Thyroid gland (tissue), 4 donors: ENCODE measurements at regions not wholly inside any gene's neighbourhood (a gene's known extent, or its start where the extent isn't known, plus 50 kb on each side); places are given as distances from the start of the nearest gene placed in this dataset.

Experiments used
- DNase-seq, 2 donors: peaks; one replicate each; pipeline ENCODE4 v3.0.0-alpha.2; 2019
- H3K27ac ChIP-seq, 3 donors: fragments of 200-600 bp; sonication (generic); 1 replicate in 2 of 3; 2 replicates in 1 of 3; pipeline ENCODE4 v1.5.1; 2016 to 2019; ENCODE audit warnings: mild to moderate bottlenecking in 1 of 3, moderate library complexity in 1 of 3
- H3K27me3 ChIP-seq: fragments of 200-600 bp; sonication (generic); one replicate; pipeline ENCODE4 v1.5.1; 2019
- H3K36me3 ChIP-seq, 2 donors: fragments of 200-600 bp; sonication (generic); one replicate each; pipeline ENCODE4 v1.5.1; 2016 to 2019
- H3K4me1 ChIP-seq, 2 donors: fragments of 200-600 bp; sonication (generic); one replicate each; pipeline ENCODE4 v1.5.1; 2017 to 2019
- H3K4me3 ChIP-seq, 3 donors: fragments of 200-600 bp; sonication (generic); replicated peaks in 1 of 3; 1 replicate in 2 of 3; 2 replicates in 1 of 3; pipeline ENCODE4 v1.5.1; 2016; ENCODE audit warnings: mild to moderate bottlenecking in 1 of 3
- H3K9me3 ChIP-seq: fragments of 200-600 bp; sonication (generic); one replicate; pipeline ENCODE4 v1.5.1; 2017
- POLR2A ChIP-seq, 2 donors: fragments of 450-650 bp; IDR thresholded peaks; one replicate each; pipeline ENCODE4 v1.6.1; 2017; ENCODE audit warnings: antibody characterized with exemption in 2 of 2, mild to moderate bottlenecking in 2 of 2, moderate library complexity in 1 of 2
- WGBS, 2 donors: methylation state at CpG; one replicate each; pipeline ENCODE4 v1.1.5; 2017; 5-methylcytosine and 5-hydroxymethylcytosine counted together
- intact Hi-C: fragments of 100-400 bp; cut with DNase I; formaldehyde crosslinking; loops from one replicate; pipeline ENCODE4 v1.15.1; 2023
- TF ChIP-seq, protein P1 (sequence below), 6 experiments: fragments of 200-600 bp in 3 of 6; fragments of 450-650 bp in 3 of 6; sonication (generic) in 3 of 6; IDR thresholded peaks; one replicate each; pipeline ENCODE4 v1.5.1; 2016 to 2019; ENCODE audit warnings: antibody characterized with exemption in 6 of 6, mild to moderate bottlenecking in 2 of 6, inconsistent platforms in 1 of 6, moderate library complexity in 1 of 6

GRCh38 chr3:78495301-78495700 lies 1272.5 kb downstream of the ROBO1 start:
- TF ChIP-seq, protein P1, sequence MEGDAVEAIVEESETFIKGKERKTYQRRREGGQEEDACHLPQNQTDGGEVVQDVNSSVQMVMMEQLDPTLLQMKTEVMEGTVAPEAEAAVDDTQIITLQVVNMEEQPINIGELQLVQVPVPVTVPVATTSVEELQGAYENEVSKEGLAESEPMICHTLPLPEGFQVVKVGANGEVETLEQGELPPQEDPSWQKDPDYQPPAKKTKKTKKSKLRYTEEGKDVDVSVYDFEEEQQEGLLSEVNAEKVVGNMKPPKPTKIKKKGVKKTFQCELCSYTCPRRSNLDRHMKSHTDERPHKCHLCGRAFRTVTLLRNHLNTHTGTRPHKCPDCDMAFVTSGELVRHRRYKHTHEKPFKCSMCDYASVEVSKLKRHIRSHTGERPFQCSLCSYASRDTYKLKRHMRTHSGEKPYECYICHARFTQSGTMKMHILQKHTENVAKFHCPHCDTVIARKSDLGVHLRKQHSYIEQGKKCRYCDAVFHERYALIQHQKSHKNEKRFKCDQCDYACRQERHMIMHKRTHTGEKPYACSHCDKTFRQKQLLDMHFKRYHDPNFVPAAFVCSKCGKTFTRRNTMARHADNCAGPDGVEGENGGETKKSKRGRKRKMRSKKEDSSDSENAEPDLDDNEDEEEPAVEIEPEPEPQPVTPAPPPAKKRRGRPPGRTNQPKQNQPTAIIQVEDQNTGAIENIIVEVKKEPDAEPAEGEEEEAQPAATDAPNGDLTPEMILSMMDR (IDR thresholded peaks at IDR 0.05), result no peak
- no peak for TF ChIP-seq POLR2A (IDR thresholded peaks at IDR 0.05)
- 0 to 79% methylated on average over 1 of the region's 1 CpG for WGBS, 2 donors
- Histone ChIP-seq H3K27ac (no peak overlapping the region), H3K9me3 (no peaks in the 10 kb centered on the region), H3K4me1 (peaks cover 4 to 11% of the 10 kb centered on the region in 2 donors), H3K36me3 (no peaks in the 10 kb centered on the region), H3K4me3 (no peak overlapping the region), H3K27me3 (no peaks in the 10 kb centered on the region)
- no peak for DNase-seq
- intact Hi-C loops, result no loop called here

- intact Hi-C loops, result no loop called here
- TF ChIP-seq, protein P1 (IDR thresholded peaks at IDR 0.05), result no peak
- TF ChIP-seq POLR2A (IDR thresholded peaks at IDR 0.05), result no peak
- Histone ChIP-seq H3K27me3 (no peaks in the 10 kb centered on the region), H3K36me3 (no peaks in the 10 kb centered on the region), H3K9me3 (no peaks in the 10 kb centered on the region), H3K4me1 (peaks cover 4 to 11% of the 10 kb centered on the region in 2 donors), H3K4me3 (no peak overlapping the region), H3K27ac (no peak overlapping the region)
- no peak for DNase-seq
- 62 to 71% methylated on average over 5 of the region's 5 CpGs for WGBS, 2 donors
Observed at GRCh38 chr3:78496501-78496900, 1271.3 kb downstream of the ROBO1 start.

DNA sequence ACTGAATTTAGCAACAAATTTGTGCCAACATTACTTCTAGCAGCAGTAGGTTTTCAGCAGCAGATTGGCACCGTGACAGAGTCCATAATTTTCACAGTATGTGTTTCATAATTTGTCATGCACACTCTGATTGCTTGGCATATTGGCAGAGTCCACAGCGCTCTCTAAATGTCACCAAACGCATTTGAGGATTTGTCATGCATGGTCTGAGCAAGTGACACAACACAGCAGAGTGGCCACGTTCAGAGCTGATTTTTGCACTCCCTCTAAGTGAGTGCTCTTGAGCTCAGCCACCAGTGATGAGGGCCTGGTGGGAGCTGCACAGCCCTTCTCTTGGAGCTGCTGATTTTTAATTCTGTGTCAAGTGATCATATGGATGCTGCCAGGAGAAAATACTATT lies 1270.8 kb downstream of the ROBO1 start:
- peaks cover 4 to 11% of the 10 kb centered on the region in 2 donors for H3K4me1 ChIP-seq
- intact Hi-C loops, result no loop called here
- no peaks in the 10 kb centered on the region for H3K36me3 ChIP-seq
- H3K27ac ChIP-seq, result no peak overlapping the region
- TF ChIP-seq, protein P1 (IDR thresholded peaks at IDR 0.05), result no peak
- TF ChIP-seq POLR2A (IDR thresholded peaks at IDR 0.05), result no peak
- no peak overlapping the region for H3K4me3 ChIP-seq
- WGBS, 2 donors, result 27% methylated on average over 4 of the region's 4 CpGs
- DNase-seq, result peak; percentile 62 to 69
- H3K27me3 ChIP-seq, result no peaks in the 10 kb centered on the region
- H3K9me3 ChIP-seq, result no peaks in the 10 kb centered on the region

- no peak for DNase-seq
- intact Hi-C loops, result no loop called here
- WGBS, 2 donors, result 76 to 78% methylated on average over 2 of the region's 2 CpGs
- Histone ChIP-seq H3K27me3 (no peaks in the 10 kb centered on the region), H3K27ac (no peak overlapping the region), H3K36me3 (no peaks in the 10 kb centered on the region), H3K4me3 (no peak overlapping the region), H3K4me1 (peaks cover 4 to 11% of the 10 kb centered on the region in 2 donors), H3K9me3 (no peaks in the 10 kb centered on the region)
- TF ChIP-seq, protein P1 (IDR thresholded peaks at IDR 0.05), result no peak
- no peak for TF ChIP-seq POLR2A (IDR thresholded peaks at IDR 0.05)
Observed at GRCh38 chr3:78497767-78498166, 1270.0 kb downstream of the ROBO1 start.

DNA sequence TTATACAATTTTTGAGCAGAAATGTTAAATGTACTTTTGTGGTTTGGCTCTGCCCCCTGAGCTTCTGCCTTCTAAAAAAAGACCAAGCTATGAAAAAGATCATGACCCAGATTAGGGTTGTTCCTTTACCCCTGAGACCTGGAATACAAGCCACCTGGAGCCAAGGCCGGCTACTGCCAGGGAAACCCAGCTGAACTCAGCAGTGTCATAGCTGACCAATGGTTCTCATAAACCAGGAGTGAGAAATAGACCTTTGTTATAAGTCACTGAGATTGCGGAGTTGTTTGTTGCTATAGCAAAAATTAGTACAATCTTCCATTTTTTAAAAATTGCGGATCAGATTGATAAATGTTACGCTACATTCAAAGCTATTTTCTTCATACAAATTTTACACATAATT lies 1261.7 kb downstream of the ROBO1 start:
- H3K4me1 ChIP-seq, result no peaks in the 10 kb centered on the region
- no peaks in the 10 kb centered on the region for H3K27me3 ChIP-seq
- no peak overlapping the region for H3K27ac ChIP-seq
- no peaks in the 10 kb centered on the region for H3K36me3 ChIP-seq
- intact Hi-C loops, result no loop called here
- no peak overlapping the region for H3K4me3 ChIP-seq
- DNase-seq, result no peak
- 67 to 71% methylated on average over 4 of the region's 4 CpGs for WGBS, 2 donors
- TF ChIP-seq POLR2A (IDR thresholded peaks at IDR 0.05), result no peak
- TF ChIP-seq, protein P1 (IDR thresholded peaks at IDR 0.05), result no peak
- H3K9me3 ChIP-seq, result no peaks in the 10 kb centered on the region
